ENCODE measurements at regions not wholly inside any gene's neighbourhood (a gene's known extent, or its start where the extent isn't known, plus 50 kb on each side); places are given as distances from the start of the nearest gene placed in this dataset.

DNA sequence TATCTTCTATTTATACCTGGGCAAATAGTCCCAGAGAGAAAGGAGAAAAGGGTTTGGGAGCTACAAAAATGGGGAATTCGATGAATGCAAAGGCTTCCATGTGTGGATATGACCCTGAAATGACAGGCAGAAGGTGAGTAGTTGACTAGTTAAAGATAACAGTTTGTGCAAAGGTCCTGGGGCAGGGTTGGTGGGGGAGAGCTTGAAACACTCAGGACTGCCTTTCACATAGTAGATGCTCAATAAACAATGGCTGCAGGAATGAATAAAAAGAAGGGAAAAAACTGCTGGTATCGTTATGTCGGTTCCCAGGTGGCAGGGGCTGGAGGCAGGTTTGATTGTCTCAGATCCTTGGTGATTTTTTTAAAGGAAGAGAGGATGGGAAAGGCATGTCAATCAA lies 445.5 kb downstream of the HAPSTR1 start:
- H3K9ac ChIP-seq (ENCODE audit: insufficient read depth in 1 of 2, low read length in 2 of 2) = no peak overlapping the region
- DNase-seq (no peak), ATAC-seq (ENCODE audit: insufficient read depth, low FRiP score) (no peak)
- no peak overlapping the region for H3K4me3 ChIP-seq
- no peak overlapping the region for H3K27ac ChIP-seq (ENCODE audit: low read depth in 1 of 2, low read length in 1 of 2)
- no peaks in the 10 kb centered on the region for H3K36me3 ChIP-seq (ENCODE audit: control insufficient read depth in 4 of 4, insufficient read depth in 4 of 4, low read length in 4 of 4)
- no peaks in the 10 kb centered on the region for H3K4me1 ChIP-seq (ENCODE audit: control insufficient read depth in 5 of 5, insufficient read depth in 5 of 5, low read length in 5 of 5)
- H3K9me3 ChIP-seq (ENCODE audit: control insufficient read depth in 4 of 4, insufficient read depth in 3 of 4, low read length in 3 of 4) = peaks cover 0 to 8% (median 5%) of the 10 kb centered on the region in 4 donors
- TF ChIP-seq, protein P1, sequence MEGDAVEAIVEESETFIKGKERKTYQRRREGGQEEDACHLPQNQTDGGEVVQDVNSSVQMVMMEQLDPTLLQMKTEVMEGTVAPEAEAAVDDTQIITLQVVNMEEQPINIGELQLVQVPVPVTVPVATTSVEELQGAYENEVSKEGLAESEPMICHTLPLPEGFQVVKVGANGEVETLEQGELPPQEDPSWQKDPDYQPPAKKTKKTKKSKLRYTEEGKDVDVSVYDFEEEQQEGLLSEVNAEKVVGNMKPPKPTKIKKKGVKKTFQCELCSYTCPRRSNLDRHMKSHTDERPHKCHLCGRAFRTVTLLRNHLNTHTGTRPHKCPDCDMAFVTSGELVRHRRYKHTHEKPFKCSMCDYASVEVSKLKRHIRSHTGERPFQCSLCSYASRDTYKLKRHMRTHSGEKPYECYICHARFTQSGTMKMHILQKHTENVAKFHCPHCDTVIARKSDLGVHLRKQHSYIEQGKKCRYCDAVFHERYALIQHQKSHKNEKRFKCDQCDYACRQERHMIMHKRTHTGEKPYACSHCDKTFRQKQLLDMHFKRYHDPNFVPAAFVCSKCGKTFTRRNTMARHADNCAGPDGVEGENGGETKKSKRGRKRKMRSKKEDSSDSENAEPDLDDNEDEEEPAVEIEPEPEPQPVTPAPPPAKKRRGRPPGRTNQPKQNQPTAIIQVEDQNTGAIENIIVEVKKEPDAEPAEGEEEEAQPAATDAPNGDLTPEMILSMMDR (IDR thresholded peaks at IDR 0.05; ENCODE audit: control extremely low read depth, extremely low read depth) = no peak
- H3K27me3 ChIP-seq (ENCODE audit: control insufficient read depth in 3 of 3, insufficient read depth in 3 of 3, low read length in 2 of 3) = no peaks in the 10 kb centered on the region
- WGBS, 2 donors = 90 to 91% methylated on average over 3 of the region's 3 CpGs

DNA sequence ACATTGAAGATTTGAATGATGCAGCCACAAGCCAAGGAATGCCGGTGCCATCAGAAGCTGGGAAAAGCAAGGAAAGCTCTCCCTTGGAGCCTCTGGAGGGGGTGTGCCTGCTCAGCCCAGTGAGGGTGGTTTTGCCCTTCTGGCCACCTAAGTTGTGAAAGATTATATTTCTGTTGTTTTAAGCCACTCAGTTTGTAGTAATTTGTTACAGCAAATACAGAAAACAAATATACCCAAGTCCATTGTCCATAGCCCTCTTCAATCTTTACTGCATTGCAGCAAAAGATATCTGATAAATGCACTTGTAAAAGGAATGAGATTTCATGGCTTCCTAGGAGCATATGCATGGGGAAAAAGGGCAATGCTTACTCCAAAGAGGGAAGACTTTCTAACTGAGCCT lies 447.9 kb downstream of the HAPSTR1 start:
- no peak for ATAC-seq (ENCODE audit: insufficient read depth, low FRiP score)
- H3K4me1 ChIP-seq (ENCODE audit: control insufficient read depth in 5 of 5, insufficient read depth in 5 of 5, low read length in 5 of 5) = no peaks in the 10 kb centered on the region
- WGBS, 2 donors = 93 to 100% methylated on average over 1 of the region's 1 CpG

DNA sequence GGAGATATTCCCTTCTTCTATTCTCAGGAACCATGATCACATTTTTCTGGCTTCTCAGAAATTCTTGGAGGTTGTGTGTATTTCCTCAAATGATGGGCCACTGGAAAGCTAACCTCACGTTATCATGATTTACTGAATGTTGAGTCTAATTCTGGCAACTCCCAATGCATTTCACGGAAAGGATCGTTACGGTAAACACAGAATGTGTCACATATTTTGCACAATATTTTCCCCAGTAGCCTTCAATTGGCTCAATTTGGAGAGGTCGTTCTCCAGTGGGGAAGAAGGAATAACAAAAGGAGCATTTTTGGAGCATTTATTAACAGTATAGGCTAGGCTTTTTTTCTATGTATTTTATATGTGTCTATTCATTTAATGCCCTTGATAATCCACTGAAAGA lies 450.3 kb downstream of the HAPSTR1 start:
- no peak for DNase-seq
- Histone ChIP-seq H3K9ac (ENCODE audit: insufficient read depth in 1 of 2, low read length in 2 of 2) (no peak overlapping the region), H3K36me3 (ENCODE audit: control insufficient read depth in 4 of 4, insufficient read depth in 4 of 4, low read length in 4 of 4) (no peaks in the 10 kb centered on the region), H3K9me3 (ENCODE audit: control insufficient read depth in 4 of 4, insufficient read depth in 3 of 4, low read length in 3 of 4) (peaks cover 0 to 4% (median 2%) of the 10 kb centered on the region in 4 donors), H3K4me3 (no peak overlapping the region), H3K27ac (ENCODE audit: low read depth in 1 of 2, low read length in 1 of 2) (no peak overlapping the region), H3K4me1 (ENCODE audit: control insufficient read depth in 5 of 5, insufficient read depth in 5 of 5, low read length in 5 of 5) (no peaks in the 10 kb centered on the region), H3K27me3 (ENCODE audit: control insufficient read depth in 3 of 3, insufficient read depth in 3 of 3, low read length in 2 of 3) (no peaks in the 10 kb centered on the region)
- ATAC-seq (ENCODE audit: insufficient read depth, low FRiP score) = no peak
- 86 to 90% methylated on average over 5 of the region's 5 CpGs for whole genome bisulfite sequencing, 2 donors
- TF ChIP-seq, protein P1 (IDR thresholded peaks at IDR 0.05; ENCODE audit: control extremely low read depth, extremely low read depth) = no peak

More for the DNA sequence above, 447.9 kb downstream of the HAPSTR1 start:
- Histone ChIP-seq H3K9me3 (ENCODE audit: control insufficient read depth in 4 of 4, insufficient read depth in 3 of 4, low read length in 3 of 4) (peaks cover 0 to 4% (median 2%) of the 10 kb centered on the region in 4 donors), H3K9ac (ENCODE audit: insufficient read depth in 1 of 2, low read length in 2 of 2) (no peak overlapping the region), H3K4me3 (no peak overlapping the region), H3K27ac (ENCODE audit: low read depth in 1 of 2, low read length in 1 of 2) (no peak overlapping the region), H3K36me3 (ENCODE audit: control insufficient read depth in 4 of 4, insufficient read depth in 4 of 4, low read length in 4 of 4) (no peaks in the 10 kb centered on the region), H3K27me3 (ENCODE audit: control insufficient read depth in 3 of 3, insufficient read depth in 3 of 3, low read length in 2 of 3) (no peaks in the 10 kb centered on the region)
- TF ChIP-seq, protein P1 (IDR thresholded peaks at IDR 0.05; ENCODE audit: control extremely low read depth, extremely low read depth) = no peak
- DNase-seq = no peak

DNA sequence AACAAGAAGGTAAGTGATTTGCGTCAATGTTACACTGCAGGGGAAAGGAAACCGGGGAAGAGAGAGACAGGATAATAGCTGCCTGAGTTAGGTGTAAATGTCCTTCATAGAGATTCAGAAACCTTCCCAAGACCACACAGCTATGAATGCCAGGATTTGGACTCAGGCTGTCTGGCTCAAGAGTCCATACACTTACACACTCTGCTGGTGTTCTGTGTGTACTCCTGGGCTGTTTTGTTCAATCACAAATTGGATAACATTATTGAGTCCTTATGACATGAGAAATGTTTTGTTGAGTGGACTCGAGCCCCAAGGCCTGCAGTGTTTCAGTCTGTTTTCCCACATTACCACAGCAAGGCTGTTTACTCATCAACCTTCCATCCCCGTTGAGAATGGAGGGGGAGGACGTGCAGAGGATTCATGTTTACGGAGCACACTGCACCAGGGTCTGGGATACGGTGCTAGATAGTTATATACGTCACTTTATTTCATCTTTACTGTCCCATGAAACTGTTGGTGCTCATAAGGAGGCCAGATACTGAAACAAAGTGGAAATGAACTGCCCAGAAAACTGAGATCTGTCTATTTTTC lies 450.8 kb downstream of the HAPSTR1 start:
- TF ChIP-seq, protein P1 (IDR thresholded peaks at IDR 0.05; ENCODE audit: control extremely low read depth, extremely low read depth) = no peak
- ATAC-seq (ENCODE audit: insufficient read depth, low FRiP score) (no peak), DNase-seq (no peak)
- Histone ChIP-seq H3K27ac (ENCODE audit: low read depth in 1 of 2, low read length in 1 of 2) (no peak overlapping the region), H3K9me3 (ENCODE audit: control insufficient read depth in 4 of 4, insufficient read depth in 3 of 4, low read length in 3 of 4) (peaks cover 0 to 4% (median 2%) of the 10 kb centered on the region in 4 donors), H3K4me1 (ENCODE audit: control insufficient read depth in 5 of 5, insufficient read depth in 5 of 5, low read length in 5 of 5) (no peaks in the 10 kb centered on the region), H3K9ac (ENCODE audit: insufficient read depth in 1 of 2, low read length in 2 of 2) (no peak overlapping the region), H3K36me3 (ENCODE audit: control insufficient read depth in 4 of 4, insufficient read depth in 4 of 4, low read length in 4 of 4) (no peaks in the 10 kb centered on the region), H3K4me3 (no peak overlapping the region), H3K27me3 (ENCODE audit: control insufficient read depth in 3 of 3, insufficient read depth in 3 of 3, low read length in 2 of 3) (no peaks in the 10 kb centered on the region)
- 78 to 79% methylated on average over 8 of the region's 8 CpGs for WGBS, 2 donors
